Stomach (tissue), 4 donors: ENCODE measurements at regions not wholly inside any gene's neighbourhood (a gene's known extent, or its start where the extent isn't known, plus 50 kb on each side); places are given as distances from the start of the nearest gene placed in this dataset.

Source experiments
- CTCF ChIP-seq, 7 experiments: fragments of 450-650 bp in 4 of 7; fragments of 200-600 bp in 3 of 7; sonication (generic) in 3 of 7; IDR thresholded peaks; one replicate each; pipeline ENCODE4 v1.5.1; 2016 to 2019; ENCODE audit warnings: antibody characterized with exemption in 7 of 7, control low read depth in 2 of 7, mild to moderate bottlenecking in 1 of 7
- EP300 ChIP-seq: sonication (generic); formaldehyde crosslinking; IDR thresholded peaks from one replicate; pipeline ENCODE4 v1.6.1; 2017; ENCODE audit warnings: antibody characterized with exemption
- POLR2A ChIP-seq, 4 donors: fragments of 450-650 bp; IDR thresholded peaks; one replicate each; pipeline ENCODE4 v1.6.1; 2016; ENCODE audit warnings: antibody characterized with exemption in 4 of 4, control low read depth in 2 of 4, mild to moderate bottlenecking in 1 of 4, moderate library complexity in 1 of 4
- POLR2AphosphoS5 ChIP-seq, 3 donors: sonication (generic); formaldehyde crosslinking; IDR thresholded peaks; one replicate each; pipeline ENCODE4 v1.6.1; 2016; ENCODE audit warnings: antibody characterized with exemption in 3 of 3

- peak in 4 of 7 experiments; percentile 15 to 48 (median 17) for TF ChIP-seq CTCF (IDR thresholded peaks at IDR 0.05)
- TF ChIP-seq EP300, result no peak
- TF ChIP-seq POLR2A (IDR thresholded peaks at IDR 0.05), result no peak
- no peak for TF ChIP-seq POLR2AphosphoS5 (IDR thresholded peaks at IDR 0.05)
These were observed 168.8 kb upstream of the FAM47A start for GRCh38 chrX:34300871-34301270.
